MCF 10A (cell line): ENCODE measurements at regions not wholly inside any gene's neighbourhood (a gene's known extent, or its start where the extent isn't known, plus 50 kb on each side); places are given as distances from the start of the nearest gene placed in this dataset.

Experiments used
- BruUV-seq: library from RNA; stranded (reverse); fragments of 400-500 nt; replicated peaks from 2 replicates; lab custom pipeline; 2021; lab: Mats Ljungman, UMichigan
- CTCF ChIA-PET: fragments of 300-600 bp; sonication (Branson Sonifier 250); formaldehyde crosslinking; extraction: SDS; loops from one replicate; lab custom pipeline; 2021; ENCODE audit warnings: antibody characterized with exemption, inconsistent platforms; lab: Yijun Ruan, JAX
- POLR2A ChIA-PET: fragments of 300-600, 350-650 bp; sonication (Branson Sonifier 250); formaldehyde crosslinking; extraction: SDS; loops from one replicate; lab custom pipeline; 2020; ENCODE audit warnings: antibody characterized with exemption, inconsistent platforms; lab: Yijun Ruan, JAX
- DNase-seq: peaks from one replicate; pipeline ENCODE4 v3.0.0-alpha.2; 2018; ENCODE audit not compliant: unreplicated experiment
- H3K27ac Mint-ChIP-seq: one replicate; pipeline ENCODE4 v1.8.0; 2022; ENCODE audit warnings: mild to moderate bottlenecking, low read depth, mixed read lengths; ENCODE audit not compliant: unreplicated experiment
- H3K27me3 Mint-ChIP-seq: one replicate; pipeline ENCODE4 v1.8.0; 2022; ENCODE audit warnings: mixed read lengths; ENCODE audit not compliant: insufficient read depth, unreplicated experiment
- H3K36me3 Mint-ChIP-seq: one replicate; pipeline ENCODE4 v1.8.0; 2022; ENCODE audit warnings: mild to moderate bottlenecking, moderate library complexity, mixed read lengths; ENCODE audit not compliant: insufficient read depth, unreplicated experiment
- H3K4me1 Mint-ChIP-seq: one replicate; pipeline ENCODE4 v1.8.0; 2022; ENCODE audit warnings: mixed read lengths; ENCODE audit not compliant: insufficient read depth, unreplicated experiment
- H3K4me3 Mint-ChIP-seq: one replicate; pipeline ENCODE4 v1.8.0; 2022; ENCODE audit warnings: mild to moderate bottlenecking, moderate library complexity, mixed read lengths; ENCODE audit not compliant: unreplicated experiment
- H3K9me3 Mint-ChIP-seq: one replicate; pipeline ENCODE4 v1.8.0; 2022; ENCODE audit warnings: mixed read lengths; ENCODE audit not compliant: unreplicated experiment
- intact Hi-C: fragments of 100-400 bp; cut with micrococcal nuclease; formaldehyde crosslinking; loops from 2 replicates; pipeline ENCODE4 v1.14.1; 2022
- TF ChIP-seq, protein P1 (sequence below): fragments of 200-600 bp; IDR thresholded peaks from one replicate; pipeline ENCODE4 v1.8.0; 2022; ENCODE audit warnings: antibody characterized with exemption, mild to moderate bottlenecking; ENCODE audit not compliant: unreplicated experiment

DNA sequence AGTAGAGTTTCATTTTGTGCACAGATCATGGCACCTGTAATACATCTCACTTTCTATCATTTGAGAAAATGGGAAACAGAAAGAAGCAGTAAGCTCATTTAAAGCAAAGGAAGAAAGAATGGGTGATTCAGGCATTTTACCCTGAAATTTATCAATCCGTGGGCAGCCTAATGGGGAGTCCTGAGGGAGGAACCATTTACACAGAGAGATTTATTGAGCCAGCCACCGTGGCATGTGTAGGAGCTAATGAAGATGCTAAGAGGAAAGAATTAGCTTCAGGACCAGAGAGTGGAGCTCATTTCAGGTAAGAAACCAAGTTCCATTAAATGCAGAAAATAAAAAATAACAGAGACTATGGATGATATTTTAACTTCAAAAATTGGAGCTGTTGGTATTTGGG is 443.4 kb upstream of the COBL start:
- intact Hi-C loops, result no loop called here
- ChIA-PET CTCF (interaction anchor here (0.6 kb wide), 2 partner anchors 11 to 1805 kb away, joined by 3 read pairs; no protein-coding TSS in a partner anchor), POLR2A (no interaction called here)
- no peak overlapping the region for H3K4me3 Mint-ChIP-seq
- H3K27ac Mint-ChIP-seq, result no peak overlapping the region
- no TSS peak for BruUV-seq
- no peaks in the 10 kb centered on the region for H3K9me3 Mint-ChIP-seq
- H3K27me3 Mint-ChIP-seq, result peaks cover 100% of the 10 kb centered on the region
- DNase-seq, result no peak
- TF ChIP-seq, protein P1, sequence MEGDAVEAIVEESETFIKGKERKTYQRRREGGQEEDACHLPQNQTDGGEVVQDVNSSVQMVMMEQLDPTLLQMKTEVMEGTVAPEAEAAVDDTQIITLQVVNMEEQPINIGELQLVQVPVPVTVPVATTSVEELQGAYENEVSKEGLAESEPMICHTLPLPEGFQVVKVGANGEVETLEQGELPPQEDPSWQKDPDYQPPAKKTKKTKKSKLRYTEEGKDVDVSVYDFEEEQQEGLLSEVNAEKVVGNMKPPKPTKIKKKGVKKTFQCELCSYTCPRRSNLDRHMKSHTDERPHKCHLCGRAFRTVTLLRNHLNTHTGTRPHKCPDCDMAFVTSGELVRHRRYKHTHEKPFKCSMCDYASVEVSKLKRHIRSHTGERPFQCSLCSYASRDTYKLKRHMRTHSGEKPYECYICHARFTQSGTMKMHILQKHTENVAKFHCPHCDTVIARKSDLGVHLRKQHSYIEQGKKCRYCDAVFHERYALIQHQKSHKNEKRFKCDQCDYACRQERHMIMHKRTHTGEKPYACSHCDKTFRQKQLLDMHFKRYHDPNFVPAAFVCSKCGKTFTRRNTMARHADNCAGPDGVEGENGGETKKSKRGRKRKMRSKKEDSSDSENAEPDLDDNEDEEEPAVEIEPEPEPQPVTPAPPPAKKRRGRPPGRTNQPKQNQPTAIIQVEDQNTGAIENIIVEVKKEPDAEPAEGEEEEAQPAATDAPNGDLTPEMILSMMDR, result no peak
- H3K36me3 Mint-ChIP-seq, result no peaks in the 10 kb centered on the region
- no peaks in the 10 kb centered on the region for H3K4me1 Mint-ChIP-seq

DNA sequence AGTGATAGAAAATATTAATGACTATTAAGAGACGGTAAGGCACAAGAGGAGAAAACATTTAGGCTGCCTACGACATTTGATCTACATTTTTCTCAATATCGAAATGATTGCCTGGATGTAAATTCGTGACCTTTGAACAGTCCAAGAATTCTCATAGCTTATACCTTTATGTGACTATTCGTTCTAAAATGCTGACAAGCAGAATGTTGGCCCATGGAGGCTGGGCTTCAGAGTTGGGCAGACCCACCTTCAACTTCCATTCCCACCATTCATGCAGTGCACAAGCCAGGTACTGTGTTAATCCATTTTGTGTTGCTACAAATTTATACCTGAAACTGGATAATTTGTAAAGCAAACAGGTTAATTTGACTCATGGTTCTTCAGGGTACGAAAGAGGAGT is 441.4 kb upstream of the COBL start:
- TF ChIP-seq, protein P1, result no peak
- DNase-seq, result no peak
- Mint-ChIP-seq H3K9me3 (no peaks in the 10 kb centered on the region), H3K27ac (no peak overlapping the region), H3K4me3 (no peak overlapping the region), H3K27me3 (peaks cover 80% of the 10 kb centered on the region), H3K4me1 (no peaks in the 10 kb centered on the region), H3K36me3 (no peaks in the 10 kb centered on the region)
- intact Hi-C loops, result no loop called here
- no TSS peak for BruUV-seq
- ChIA-PET POLR2A (no interaction called here), CTCF (no interaction called here)

- Mint-ChIP-seq H3K9me3 (peaks cover 9% of the 10 kb centered on the region), H3K36me3 (no peaks in the 10 kb centered on the region), H3K27me3 (peaks cover 24% of the 10 kb centered on the region), H3K27ac (no peak overlapping the region), H3K4me3 (no peak overlapping the region), H3K4me1 (no peaks in the 10 kb centered on the region)
- ChIA-PET POLR2A (no interaction called here), CTCF (interaction anchor here (0.6 to 1.9 kb wide), 3 partner anchors 9 to 285 kb away, joined by 3 read pairs; no protein-coding TSS in a partner anchor)
- DNase-seq, result no peak
- no TSS peak for BruUV-seq
- TF ChIP-seq, protein P1, result no peak
- intact Hi-C loops, result no loop called here
These were observed 416.3 kb upstream of the COBL start for GRCh38 chr7:51732951-51733350.

GRCh38 chr7:51732116-51732515 is 415.5 kb upstream of the COBL start:
- CTCF ChIA-PET, result interaction anchor here (0.7 to 1.9 kb wide), 3 partner anchors 9 to 302 kb away, joined by 3 read pairs; no protein-coding TSS in a partner anchor
- Mint-ChIP-seq H3K27ac (no peak overlapping the region), H3K9me3 (peaks cover 9% of the 10 kb centered on the region), H3K36me3 (no peaks in the 10 kb centered on the region), H3K27me3 (peaks cover 24% of the 10 kb centered on the region), H3K4me1 (no peaks in the 10 kb centered on the region), H3K4me3 (no peak overlapping the region)
- intact Hi-C loops, result no loop called here
- TF ChIP-seq, protein P1, result no peak
- BruUV-seq, result no TSS peak
- POLR2A ChIA-PET, result interaction anchor here (0.6 to 0.7 kb wide), 2 partner anchors 86 to 1467 kb away, joined by 3 read pairs; no protein-coding TSS in a partner anchor
- no peak for DNase-seq
